ENCODE measurements at regions not wholly inside any gene's neighbourhood (a gene's known extent, or its start where the extent isn't known, plus 50 kb on each side); places are given as distances from the start of the nearest gene placed in this dataset.

DNA sequence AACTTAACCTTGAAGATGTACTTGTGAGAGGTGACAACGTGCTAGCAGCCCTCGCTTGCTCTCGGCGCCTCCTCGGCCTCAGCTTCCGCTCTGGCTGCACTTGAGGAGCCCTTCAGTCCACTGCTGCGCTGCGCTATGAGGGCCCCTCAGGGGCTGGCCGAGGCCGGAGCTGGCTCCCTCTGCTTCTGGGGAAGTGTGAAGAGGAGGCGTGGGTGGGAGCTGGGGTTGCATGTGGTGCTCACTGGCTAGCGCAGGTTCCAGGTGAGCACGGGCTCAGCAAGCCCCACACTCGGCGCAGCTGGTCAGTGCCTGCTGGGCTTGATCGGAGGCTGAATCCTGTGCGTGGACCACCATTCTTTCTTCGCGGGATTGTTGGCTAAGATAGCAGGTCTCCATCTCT is 166.1 kb downstream of the MRPS30 start:
- no peak for DNase-seq (ENCODE audit: low spot score)
- no peaks in the 10 kb centered on the region for H3K4me1 Mint-ChIP-seq (ENCODE audit: low read depth)
- no peaks in the 10 kb centered on the region for H3K27me3 Mint-ChIP-seq (ENCODE audit: low read depth)
- H3K4me3 Mint-ChIP-seq (ENCODE audit: unreplicated experiment): no peak overlapping the region
- H3K9me3 Mint-ChIP-seq (ENCODE audit: low read depth): peaks cover 35% of the 10 kb centered on the region
- no peak overlapping the region for H3K27ac Mint-ChIP-seq (ENCODE audit: unreplicated experiment)
- H3K36me3 Mint-ChIP-seq (ENCODE audit: low read depth): no peaks in the 10 kb centered on the region
- TF ChIP-seq, protein P1, sequence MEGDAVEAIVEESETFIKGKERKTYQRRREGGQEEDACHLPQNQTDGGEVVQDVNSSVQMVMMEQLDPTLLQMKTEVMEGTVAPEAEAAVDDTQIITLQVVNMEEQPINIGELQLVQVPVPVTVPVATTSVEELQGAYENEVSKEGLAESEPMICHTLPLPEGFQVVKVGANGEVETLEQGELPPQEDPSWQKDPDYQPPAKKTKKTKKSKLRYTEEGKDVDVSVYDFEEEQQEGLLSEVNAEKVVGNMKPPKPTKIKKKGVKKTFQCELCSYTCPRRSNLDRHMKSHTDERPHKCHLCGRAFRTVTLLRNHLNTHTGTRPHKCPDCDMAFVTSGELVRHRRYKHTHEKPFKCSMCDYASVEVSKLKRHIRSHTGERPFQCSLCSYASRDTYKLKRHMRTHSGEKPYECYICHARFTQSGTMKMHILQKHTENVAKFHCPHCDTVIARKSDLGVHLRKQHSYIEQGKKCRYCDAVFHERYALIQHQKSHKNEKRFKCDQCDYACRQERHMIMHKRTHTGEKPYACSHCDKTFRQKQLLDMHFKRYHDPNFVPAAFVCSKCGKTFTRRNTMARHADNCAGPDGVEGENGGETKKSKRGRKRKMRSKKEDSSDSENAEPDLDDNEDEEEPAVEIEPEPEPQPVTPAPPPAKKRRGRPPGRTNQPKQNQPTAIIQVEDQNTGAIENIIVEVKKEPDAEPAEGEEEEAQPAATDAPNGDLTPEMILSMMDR (IDR thresholded peaks at IDR 0.05): no peak

DNA sequence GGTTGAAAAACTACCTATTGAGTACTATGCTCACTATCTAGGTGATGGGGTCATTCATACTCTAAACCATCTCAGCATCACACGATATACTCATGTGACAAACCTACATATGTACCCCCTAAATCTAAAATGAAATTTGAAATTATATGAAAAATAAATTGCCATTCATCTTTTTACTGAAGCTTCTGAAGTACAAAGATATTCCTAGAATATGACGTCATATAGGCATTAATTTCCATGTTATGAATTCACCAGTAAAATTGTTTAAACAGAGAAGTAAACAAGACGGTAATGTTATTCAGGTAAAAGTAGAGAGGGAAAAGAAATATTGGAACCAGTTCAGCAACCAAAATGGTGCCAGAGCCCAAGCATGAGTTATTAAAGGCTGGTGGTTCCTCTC is 173.0 kb downstream of the MRPS30 start:
- H3K4me1 Mint-ChIP-seq (ENCODE audit: low read depth): peaks cover 1% of the 10 kb centered on the region
- H3K36me3 Mint-ChIP-seq (ENCODE audit: low read depth): peaks cover 1% of the 10 kb centered on the region
- DNase-seq (ENCODE audit: low spot score): no peak
- H3K27me3 Mint-ChIP-seq (ENCODE audit: low read depth): no peaks in the 10 kb centered on the region
- TF ChIP-seq, protein P1 (IDR thresholded peaks at IDR 0.05): no peak
- peaks cover 61% of the 10 kb centered on the region for H3K9me3 Mint-ChIP-seq (ENCODE audit: low read depth)
- no peak overlapping the region for H3K27ac Mint-ChIP-seq (ENCODE audit: unreplicated experiment)
- H3K4me3 Mint-ChIP-seq (ENCODE audit: unreplicated experiment): no peak overlapping the region

DNA sequence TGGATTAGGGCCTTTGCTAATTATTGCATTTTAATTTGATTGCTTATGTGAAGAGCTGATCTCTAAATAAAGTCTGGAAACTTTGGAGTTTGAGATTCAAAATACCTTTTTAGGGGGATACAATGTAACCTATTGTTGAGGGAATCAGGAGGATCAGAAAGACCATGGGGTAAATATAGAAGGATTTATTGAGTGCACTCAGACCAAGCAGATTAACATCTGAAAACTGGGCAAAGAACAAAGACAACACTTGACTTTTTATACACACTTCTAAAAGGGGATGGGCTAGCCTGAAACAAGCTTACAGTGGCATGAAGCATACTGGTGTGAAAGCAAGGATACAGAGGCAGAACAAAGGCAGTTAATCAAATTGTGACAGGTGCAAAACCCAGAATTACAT is 174.3 kb downstream of the MRPS30 start:
- TF ChIP-seq, protein P1 (IDR thresholded peaks at IDR 0.05): no peak
- Mint-ChIP-seq H3K27me3 (ENCODE audit: low read depth) (no peaks in the 10 kb centered on the region), H3K9me3 (ENCODE audit: low read depth) (peaks cover 73% of the 10 kb centered on the region), H3K4me3 (ENCODE audit: unreplicated experiment) (no peak overlapping the region), H3K36me3 (ENCODE audit: low read depth) (peaks cover 1% of the 10 kb centered on the region), H3K27ac (ENCODE audit: unreplicated experiment) (no peak overlapping the region), H3K4me1 (ENCODE audit: low read depth) (peaks cover 6% of the 10 kb centered on the region)
- DNase-seq (ENCODE audit: low spot score): no peak

DNA sequence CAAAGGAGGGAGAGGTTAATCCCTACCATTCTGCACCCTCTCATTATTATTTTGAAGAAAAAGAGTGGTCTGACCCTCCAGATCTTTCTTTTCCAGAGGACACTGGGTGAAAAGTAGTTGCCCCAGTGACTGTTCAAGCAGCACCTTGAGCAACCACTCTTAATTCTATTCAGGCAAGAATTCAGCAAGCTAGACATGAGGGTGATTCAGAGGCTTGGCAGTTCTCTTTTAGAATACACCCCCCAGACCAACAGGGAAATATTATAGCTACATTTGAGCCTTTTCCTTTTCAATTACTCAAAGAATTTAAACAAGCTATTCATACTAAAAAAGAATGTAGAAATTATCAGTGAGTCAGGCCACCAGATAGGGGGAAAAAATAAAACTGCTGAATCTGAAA is 178.3 kb downstream of the MRPS30 start:
- Mint-ChIP-seq H3K36me3 (ENCODE audit: low read depth) (peaks cover 3% of the 10 kb centered on the region), H3K4me1 (ENCODE audit: low read depth) (peaks cover 6% of the 10 kb centered on the region), H3K27me3 (ENCODE audit: low read depth) (no peaks in the 10 kb centered on the region), H3K9me3 (ENCODE audit: low read depth) (peaks cover 72% of the 10 kb centered on the region), H3K27ac (ENCODE audit: unreplicated experiment) (no peak overlapping the region), H3K4me3 (ENCODE audit: unreplicated experiment) (no peak overlapping the region)
- TF ChIP-seq, protein P1 (IDR thresholded peaks at IDR 0.05): no peak
- DNase-seq (ENCODE audit: low spot score): no peak

DNA sequence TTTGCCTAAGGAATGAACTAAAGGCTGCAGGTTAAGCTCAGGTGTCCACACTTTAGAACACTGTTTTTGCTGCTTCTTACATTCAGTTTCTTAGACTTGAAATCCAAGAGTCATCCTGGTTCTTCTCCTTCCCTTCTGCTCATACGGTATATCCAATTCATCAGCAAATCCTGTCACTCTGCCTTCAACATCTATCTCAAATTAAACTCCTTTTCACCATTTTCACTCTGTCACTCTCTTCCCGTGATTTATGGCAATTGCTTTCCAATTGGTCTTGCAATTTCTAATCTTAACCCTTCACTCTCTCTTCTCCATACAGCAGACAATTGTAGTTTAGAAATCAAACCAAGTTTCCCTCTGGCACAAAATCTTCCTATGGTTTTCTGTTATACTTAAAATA is 182.9 kb downstream of the MRPS30 start:
- H3K27ac Mint-ChIP-seq (ENCODE audit: unreplicated experiment): no peak overlapping the region
- peaks cover 1% of the 10 kb centered on the region for H3K36me3 Mint-ChIP-seq (ENCODE audit: low read depth)
- H3K27me3 Mint-ChIP-seq (ENCODE audit: low read depth): no peaks in the 10 kb centered on the region
- peaks cover 5% of the 10 kb centered on the region for H3K4me1 Mint-ChIP-seq (ENCODE audit: low read depth)
- TF ChIP-seq, protein P1 (IDR thresholded peaks at IDR 0.05): no peak
- DNase-seq (ENCODE audit: low spot score): no peak
- peaks cover 43% of the 10 kb centered on the region for H3K9me3 Mint-ChIP-seq (ENCODE audit: low read depth)
- no peak overlapping the region for H3K4me3 Mint-ChIP-seq (ENCODE audit: unreplicated experiment)

Data from chondrocyte (in vitro differentiated cells).